GOT3 (cell line): ENCODE measurements at regions not wholly inside any gene's neighbourhood (a gene's known extent, or its start where the extent isn't known, plus 50 kb on each side); places are given as distances from the start of the nearest gene placed in this dataset.
"Not testable (repeated sequence)": the region's sequence is repeated elsewhere in the genome, so short reads cannot be mapped to it uniquely, and the experiment has no call there.

Experiments
- DNase-seq: peaks from one replicate; lab custom pipeline; 2025; ENCODE audit warnings: mixed read lengths; lab: John Stamatoyannopoulos, UW

DNA sequence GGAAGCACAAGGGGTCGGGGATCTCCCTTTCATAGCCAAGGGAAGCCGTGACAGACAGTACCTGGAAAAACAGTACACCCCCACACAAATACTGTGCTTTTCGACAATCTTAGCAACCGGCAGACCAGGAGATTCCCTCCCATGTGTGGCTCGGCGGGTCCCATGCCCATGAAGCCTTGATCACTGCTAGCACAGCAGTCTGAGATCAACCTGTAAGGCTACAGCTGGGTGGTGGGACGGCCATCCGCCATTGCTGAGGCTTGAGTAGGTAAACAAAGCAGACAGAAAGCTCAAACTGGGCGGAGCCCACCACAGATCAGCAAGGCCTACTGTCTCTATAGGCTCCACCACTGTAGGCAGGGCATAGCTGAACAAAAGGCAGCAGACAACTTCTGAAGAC lies 180.2 kb upstream of the SOX6 start:
- no peak for DNase-seq

DNA sequence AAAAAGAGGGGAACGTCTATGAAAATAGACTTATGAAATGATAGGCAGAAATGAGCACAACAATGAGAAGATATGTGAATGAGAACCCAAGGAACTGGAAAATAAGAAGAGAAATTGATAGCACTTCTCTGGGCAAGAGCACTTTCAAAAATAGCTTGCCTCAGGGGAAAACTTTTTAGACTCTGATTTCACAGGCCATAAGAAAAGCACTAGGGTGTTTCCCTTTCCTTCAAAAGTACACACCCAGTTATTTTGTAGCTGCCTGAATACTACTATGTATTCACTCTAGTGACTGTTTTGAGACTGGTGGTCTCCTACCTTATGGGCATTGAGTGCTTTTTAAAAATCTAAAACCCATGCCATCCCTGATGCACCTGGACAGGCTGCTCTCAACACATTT lies 172.3 kb upstream of the SOX6 start:
- DNase-seq = no peak

- DNase-seq = no peak
Observed at GRCh38 chr11:16527525-16528246, 171.3 kb upstream of the SOX6 start.

DNA sequence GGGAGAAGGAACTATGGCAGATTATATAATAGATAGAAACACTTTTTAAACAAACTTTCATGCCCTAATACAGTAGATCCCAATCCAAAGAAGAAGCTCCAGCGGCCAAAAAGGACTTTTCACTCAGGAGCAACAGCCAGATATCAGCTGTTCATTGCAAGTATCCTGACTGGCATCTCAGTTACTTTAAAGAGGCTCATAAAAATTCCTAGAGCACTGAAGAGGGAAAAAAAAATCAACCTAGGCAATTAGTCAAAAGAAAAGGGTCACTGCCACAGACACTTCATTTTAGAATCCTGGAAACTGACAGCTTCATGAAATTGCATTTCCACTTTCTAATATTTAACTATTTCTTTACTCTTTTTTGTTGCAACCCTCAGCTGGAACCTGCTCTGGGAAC lies 170.6 kb upstream of the SOX6 start:
- DNase-seq = no peak

DNA sequence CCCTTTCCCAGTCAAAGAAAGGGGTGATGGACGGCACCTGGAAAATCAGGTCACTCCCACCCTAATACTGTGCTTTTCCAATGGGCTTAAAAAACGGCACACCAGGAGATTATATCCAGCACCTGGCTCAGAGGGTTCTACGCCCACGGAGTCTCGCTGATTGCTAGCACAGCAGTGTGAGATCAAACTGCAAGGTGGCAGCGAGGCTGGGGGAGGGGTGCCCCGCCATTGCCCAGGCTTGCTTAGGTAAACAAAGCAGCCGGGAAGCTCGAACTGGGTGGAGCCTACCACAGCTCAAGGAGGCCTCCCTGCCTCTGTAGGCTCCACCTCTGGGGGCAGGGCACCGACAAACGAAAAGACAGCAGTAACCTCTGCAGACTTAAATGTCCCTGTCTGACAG lies 164.4 kb upstream of the SOX6 start:
- not testable (repeated sequence) for DNase-seq

DNA sequence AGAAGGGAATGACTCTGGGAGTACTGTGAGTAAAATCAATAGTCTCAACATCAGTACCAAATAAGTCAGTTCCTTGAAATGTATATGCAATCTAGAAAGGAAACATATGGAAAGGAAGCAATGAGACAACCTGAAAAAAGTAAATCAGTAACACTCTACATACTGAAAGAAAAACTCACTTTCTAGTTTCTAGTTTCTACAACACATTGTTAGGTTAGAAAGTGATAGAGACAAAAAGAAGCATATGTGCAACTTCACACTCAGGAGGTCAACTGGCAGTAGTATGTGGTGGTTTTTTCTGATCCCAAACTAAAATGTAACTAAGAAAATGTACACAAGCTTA lies 156.5 kb upstream of the SOX6 start:
- no peak for DNase-seq

GRCh38 chr11:16512198-16512898 lies 156.0 kb upstream of the SOX6 start:
- DNase-seq = no peak

- DNase-seq = no peak
Observed at GRCh38 chr11:16511116-16512114, 155.1 kb upstream of the SOX6 start.

GRCh38 chr11:16505481-16505880 lies 149.1 kb upstream of the SOX6 start:
- no peak for DNase-seq

DNA sequence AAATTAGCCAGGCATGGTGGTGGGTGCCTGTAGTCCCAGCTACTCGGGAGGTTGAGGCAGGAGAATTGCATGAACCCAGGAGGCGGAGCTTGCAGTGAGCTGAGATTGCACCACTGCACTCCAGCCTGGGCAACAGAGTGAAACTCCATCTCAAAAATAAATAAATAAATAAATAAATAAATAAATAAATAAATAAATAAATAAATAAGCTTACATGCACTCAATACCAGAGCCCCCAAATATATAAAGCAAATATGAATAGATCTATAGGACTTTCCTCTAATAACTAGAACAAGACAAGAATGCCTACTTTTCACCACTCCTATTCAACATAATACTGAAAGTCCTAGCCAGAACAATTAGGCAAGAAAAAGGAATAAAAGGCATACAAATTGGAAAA lies 147.5 kb upstream of the SOX6 start:
- not testable (repeated sequence) for DNase-seq

DNA sequence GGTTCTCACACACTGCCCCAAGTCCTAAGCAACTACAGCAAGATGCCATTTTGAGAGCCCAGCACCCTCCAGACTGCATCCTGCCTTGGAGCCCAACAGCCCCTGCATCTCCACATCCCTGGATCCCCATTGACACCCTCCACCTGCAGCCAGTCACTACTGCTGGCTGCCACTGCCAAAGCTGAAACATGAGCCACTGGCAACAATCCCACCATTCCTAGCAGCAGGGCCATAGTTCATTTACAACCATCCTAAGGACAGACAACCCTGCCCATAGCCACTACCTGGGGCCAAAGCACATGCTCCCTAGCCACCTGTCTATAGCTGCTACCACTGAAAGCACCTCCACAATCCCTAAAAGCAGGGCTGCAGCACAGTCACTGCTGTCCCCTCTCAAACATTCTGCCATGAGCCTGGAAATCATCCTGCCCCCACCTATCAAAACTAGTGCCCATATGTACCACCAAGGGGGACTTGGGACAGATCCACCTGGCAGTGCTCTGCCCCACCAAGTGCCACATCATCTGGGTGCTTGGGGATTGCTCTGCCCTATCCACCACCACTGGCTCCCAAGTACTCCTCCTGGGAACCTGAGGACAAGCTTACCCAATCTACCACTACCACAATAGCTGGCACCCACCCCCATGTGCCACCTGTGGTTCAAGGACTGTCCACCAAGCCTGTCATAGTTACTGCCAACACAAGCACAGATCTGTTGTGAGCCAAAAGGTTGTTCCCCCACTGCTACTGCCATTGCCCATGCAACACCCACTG lies 138.8 kb upstream of the SOX6 start:
- DNase-seq = no peak

DNA sequence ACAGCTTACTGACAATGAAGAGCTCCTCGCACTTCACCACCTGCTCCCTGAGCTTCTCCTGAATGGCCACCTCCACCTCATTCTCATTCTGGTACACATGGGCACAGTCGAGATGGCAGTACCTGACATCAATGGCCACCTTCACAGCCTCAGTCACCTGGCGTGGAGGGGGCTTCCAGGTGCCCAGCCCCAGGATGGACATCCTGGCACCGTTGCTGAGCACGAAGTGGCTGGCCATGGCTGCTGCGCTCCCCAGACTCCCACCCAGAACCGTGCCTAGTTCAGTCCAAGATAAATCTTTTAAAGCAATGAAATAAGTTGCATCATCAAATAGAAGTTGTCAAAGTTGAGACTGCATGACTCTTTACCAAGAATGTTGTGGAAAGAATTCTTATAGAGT lies 128.1 kb upstream of the SOX6 start:
- DNase-seq = no peak

DNA sequence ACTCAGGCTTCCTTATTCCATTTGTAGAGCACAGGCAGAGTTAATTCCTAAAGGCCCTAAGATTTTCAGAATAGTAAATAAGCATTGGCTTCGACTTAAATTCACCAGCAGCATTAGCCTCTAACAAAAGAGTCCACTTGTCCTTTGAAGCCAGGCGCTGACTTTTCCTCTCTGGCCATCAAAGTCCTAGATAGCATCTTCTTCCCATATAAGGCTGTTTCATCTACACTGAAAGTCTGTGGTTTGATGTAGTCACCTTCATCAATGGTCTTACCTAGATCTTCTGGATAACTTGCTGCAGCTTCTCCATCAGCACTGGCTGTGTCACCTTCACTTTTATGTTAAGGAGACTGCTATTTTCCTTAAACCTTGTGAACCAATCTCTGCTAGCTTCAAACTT lies 118.3 kb upstream of the SOX6 start:
- no peak for DNase-seq

DNA sequence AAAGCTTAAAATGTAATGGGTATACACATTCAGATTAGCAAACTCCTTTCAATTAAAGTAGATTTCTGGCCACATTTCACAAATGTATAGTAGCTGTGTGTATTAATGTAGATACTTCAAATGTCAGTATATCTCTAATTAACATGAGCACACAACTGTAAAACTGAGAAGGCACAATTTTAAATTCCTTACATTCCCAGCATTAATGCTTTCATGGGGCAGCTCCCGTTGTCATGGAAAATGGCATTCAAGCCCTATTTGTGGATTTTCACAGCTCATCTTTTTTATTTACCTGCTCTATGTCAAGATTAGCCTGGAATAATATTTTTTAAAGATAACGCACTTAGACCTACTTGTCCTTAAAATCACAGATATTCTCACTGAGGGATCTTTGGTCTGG lies 113.6 kb upstream of the SOX6 start:
- no peak for DNase-seq

GRCh38 chr11:16468735-16469453 lies 112.5 kb upstream of the SOX6 start:
- no peak for DNase-seq

DNA sequence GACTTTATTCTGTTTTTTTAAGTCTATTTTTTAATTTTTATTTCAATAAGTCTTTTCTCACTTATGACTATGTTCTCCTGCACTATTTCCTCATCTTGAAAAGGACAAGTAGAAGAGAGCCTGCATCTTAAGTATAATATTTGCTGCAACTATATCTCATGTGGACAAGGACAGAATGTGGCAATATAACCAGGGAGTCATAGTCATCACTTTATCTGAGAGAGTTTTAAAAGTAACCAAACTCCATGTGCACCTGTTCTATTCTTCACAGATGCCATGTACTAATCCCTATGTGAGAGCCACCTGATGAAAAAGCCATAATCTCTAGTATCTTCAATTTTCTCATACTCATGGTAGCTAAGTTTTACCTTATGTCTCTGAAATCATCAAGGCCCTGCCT lies 104.2 kb upstream of the SOX6 start:
- no peak for DNase-seq

DNA sequence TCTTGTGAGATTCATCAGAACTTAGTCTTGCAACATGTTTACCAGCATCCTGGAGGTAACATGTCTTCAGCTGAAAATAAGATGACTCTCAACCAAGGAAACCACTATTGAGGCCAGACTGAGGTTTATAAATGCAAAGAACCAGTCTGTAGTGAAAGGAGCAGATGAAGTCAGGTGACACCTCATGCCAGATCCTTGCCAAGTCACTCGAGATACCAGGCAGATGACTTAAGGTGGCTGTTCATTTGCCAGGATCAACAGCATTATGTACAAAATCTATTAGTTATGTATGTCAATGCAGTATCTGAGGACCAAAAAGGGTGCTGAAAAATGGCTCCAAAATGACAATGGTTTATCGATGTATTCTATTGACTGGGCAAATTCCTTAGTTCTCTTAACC lies 100.0 kb upstream of the SOX6 start:
- no peak for DNase-seq

- DNase-seq = no peak
Observed at GRCh38 chr11:16454289-16454863, 98.0 kb upstream of the SOX6 start.

GRCh38 chr11:16448123-16448717 lies 91.9 kb upstream of the SOX6 start:
- no peak for DNase-seq

DNA sequence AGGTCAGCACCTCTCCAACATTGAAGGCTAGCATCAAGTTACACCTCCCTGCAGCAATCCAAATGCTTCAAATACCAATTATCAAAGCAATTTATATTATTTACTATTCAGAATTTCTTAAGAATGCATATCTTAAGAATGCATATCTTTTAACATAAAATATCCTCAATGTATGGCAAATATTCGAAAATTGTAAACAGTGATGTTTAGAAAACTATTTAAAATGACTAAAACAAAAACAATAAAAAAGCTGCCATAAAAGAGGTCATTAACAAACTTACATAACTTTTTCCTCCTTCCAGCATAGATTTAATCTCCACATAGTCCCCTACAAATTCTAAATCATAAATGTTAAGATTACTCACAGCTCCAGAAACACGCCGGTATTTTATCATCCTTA lies 85.1 kb upstream of the SOX6 start:
- no peak for DNase-seq

DNA sequence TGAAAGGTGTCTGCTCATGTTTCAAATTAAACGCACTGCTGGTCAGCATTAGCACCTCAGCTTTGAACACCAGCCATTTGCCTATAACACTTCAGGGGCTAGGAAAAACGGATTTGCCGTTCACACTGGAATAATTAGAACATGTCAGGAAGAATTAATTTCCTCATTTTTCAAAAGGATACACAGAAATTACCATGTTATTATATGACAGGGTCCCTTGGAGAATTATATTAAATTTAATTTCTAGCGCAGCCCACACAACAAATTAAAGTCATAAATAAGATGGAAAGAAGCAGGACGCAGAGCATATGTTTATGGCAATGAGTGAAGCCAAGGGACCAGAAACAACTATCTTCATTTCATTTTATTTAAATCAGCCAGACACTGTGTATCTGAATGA lies 83.8 kb upstream of the SOX6 start:
- no peak for DNase-seq
